GM10248 (cell line): ENCODE measurements at regions not wholly inside any gene's neighbourhood (a gene's known extent, or its start where the extent isn't known, plus 50 kb on each side); places are given as distances from the start of the nearest gene placed in this dataset.
"Not testable (repeated sequence)": the region's sequence is repeated elsewhere in the genome, so short reads cannot be mapped to it uniquely, and the experiment has no call there.

ENCODE experiments used
- CTCF ChIA-PET: fragments of 300-600 bp; sonication (Branson Sonifier 250); formaldehyde crosslinking; extraction: SDS; loops from one replicate; lab custom pipeline; 2021; ENCODE audit warnings: antibody characterized with exemption; lab: Yijun Ruan, JAX
- POLR2A ChIA-PET: fragments of 350-650 bp; sonication (Branson Sonifier 250); formaldehyde crosslinking; extraction: SDS; loops from one replicate; lab custom pipeline; 2020; ENCODE audit warnings: antibody characterized with exemption; lab: Yijun Ruan, JAX
- DNase-seq: peaks from one replicate; pipeline ENCODE4 v3.0.0; 2012; ENCODE audit errors: extremely low spot score
- CTCF ChIP-seq: IDR thresholded peaks from 2 replicates; pipeline ENCODE4 v1.5.1; 2012; ENCODE audit warnings: mild to moderate bottlenecking, low read depth; ENCODE audit errors: extremely low read depth, missing control alignments, control extremely low read depth

DNA sequence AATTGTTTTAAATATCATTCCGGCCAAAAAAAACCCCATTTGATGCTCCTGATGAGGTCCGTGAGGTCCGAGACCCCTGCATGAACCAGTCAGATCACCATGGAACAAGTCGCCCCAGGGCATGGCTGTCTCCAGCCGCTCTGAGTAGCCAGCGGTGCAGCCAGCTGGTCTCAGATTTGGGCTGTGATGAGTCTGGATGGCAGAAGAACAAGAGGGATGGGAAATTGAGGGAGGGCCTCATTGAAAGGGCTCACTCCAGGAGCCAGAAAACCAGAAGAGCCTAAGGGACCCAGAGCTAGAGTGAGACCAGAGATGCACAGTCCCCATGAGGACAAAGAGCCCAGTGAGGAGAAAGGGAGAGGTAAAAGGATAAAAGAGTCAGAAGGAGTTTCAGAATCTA lies 174.0 kb downstream of the TOMM20 start:
- no peak for TF ChIP-seq CTCF
- ChIA-PET CTCF (interaction anchor here (1.0 to 2.6 kb wide), 7 partner anchors 9 to 343 kb away, joined by 3 to 11 read pairs (median 4); no protein-coding TSS in a partner anchor), POLR2A (interaction anchor here (0.7 to 2.1 kb wide), 2 partner anchors 21 to 344 kb away, joined by 3 to 6 read pairs; no protein-coding TSS in a partner anchor)
- no peak for DNase-seq

DNA sequence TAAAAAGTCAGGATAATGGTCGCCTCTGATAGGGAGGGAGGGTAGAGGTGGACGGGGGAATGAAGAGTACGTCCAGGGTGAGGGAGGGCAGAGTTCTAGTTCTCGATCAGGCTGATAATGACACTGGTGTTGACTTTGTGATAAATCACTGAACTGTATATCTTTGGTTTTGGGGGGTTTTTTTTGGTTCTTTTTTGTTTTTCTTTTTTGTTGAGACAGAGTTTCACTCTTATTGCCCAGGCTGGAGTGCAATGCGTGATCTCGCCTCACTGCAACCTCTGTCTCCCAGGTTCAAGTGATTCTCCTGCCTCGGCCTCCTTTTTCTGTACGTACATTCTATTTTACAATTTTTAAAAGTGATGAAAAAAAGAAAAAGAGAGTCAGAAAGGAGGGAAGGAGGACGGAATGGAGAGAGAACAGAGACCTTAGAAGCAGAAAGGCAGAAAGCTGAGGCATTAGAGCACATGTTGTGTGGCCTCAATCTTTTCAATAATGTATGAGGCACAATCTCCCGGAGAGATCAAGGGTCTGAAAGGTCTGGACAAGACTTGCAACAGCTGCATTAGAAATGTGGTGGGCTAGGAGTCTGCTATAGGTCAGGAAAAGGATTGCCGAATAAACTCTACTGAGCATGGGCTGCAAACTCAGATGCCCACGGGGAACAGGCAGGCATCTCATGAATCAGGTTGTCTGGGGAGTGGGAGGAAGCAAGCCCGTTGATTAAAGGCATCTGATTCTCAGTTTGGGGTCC lies 174.8 kb downstream of the TOMM20 start:
- no peak for TF ChIP-seq CTCF
- ChIA-PET POLR2A (interaction anchor here (2.1 kb wide), 1 partner anchor 21 kb away, joined by 6 read pairs; no protein-coding TSS in a partner anchor), CTCF (interaction anchor here (1.0 to 2.6 kb wide), 4 partner anchors 9 to 129 kb away, joined by 3 to 11 read pairs (median 8); no protein-coding TSS in a partner anchor)
- DNase-seq, result no peak

- no peak for DNase-seq
- CTCF ChIA-PET, result interaction anchor here (1.1 to 1.6 kb wide), 5 partner anchors 9 to 24 kb away, joined by 3 to 4 read pairs (median 4); no protein-coding TSS in a partner anchor
- TF ChIP-seq CTCF, result no peak
- POLR2A ChIA-PET, result no interaction called here
These were observed 178.0 kb downstream of the TOMM20 start for GRCh38 chr1:234950598-234950997.

DNA sequence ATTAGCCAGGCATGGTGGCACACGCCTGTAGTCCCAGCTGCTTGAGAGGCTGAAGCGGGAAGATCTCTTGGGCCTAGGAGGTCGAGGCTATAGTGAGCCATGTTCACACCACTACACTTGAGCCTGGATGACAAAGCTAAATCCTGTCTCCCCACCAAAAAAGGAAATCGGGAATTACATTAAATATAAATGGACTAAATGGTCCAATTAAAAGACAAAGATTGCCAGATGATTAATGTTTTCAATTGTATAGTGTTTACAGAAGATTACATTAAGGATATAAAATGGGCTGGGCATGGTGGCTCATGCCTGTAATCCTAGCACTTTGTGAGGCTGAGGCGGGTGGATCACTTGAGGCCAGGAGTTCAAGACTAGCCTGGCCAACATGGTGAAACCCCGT lies 179.1 kb downstream of the TOMM20 start:
- CTCF ChIA-PET, result interaction anchor here (1.0 to 1.6 kb wide), 4 partner anchors 16 to 25 kb away, joined by 3 to 4 read pairs (median 3); no protein-coding TSS in a partner anchor
- POLR2A ChIA-PET, result interaction anchor here (0.9 kb wide), 1 partner anchor 9 kb away, joined by 3 read pairs; no protein-coding TSS in a partner anchor
- not testable (repeated sequence) for DNase-seq

DNA sequence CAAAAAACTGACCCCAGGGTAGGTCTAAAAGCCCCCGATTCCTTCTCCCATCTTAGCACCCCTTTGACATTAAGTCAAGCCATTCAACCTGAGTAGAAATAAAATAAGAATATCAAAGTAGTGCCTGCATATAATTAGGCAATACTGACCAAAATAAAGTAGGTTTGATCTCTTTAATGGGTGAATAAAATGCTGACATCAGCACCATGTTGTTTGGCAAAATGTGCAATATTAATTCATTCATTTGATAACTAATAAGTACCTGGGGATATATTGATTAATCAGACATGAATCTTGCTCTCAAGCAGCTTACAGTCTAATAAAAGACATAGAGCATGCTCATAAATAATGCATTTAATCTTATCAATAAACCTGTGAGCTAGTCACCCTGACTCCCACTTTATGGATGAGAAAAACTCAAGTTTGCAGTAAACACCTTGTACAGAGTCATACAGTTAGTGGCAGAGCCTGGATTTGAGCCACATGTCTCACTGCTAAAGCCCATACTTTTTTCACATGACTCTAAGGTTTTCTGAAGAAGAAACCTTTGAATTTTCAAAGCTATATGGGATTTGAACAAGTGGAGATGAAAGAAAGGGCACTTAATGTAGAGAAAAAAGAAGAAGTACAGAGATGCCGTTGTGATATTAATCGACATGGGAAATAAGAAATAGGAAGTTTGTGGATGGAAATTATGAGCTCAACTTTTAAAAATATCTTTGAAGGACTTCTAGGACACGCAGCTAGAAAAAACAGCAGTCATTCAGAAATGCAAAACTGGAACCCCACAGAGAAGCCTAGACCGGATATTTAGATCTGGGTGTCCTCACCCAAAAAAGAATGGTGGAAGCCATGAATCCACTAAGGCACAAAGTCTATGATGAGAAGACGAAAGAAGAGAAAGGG lies 183.9 kb downstream of the TOMM20 start:
- peak; percentile 47 for DNase-seq
- CTCF ChIA-PET, result interaction anchor here (0.9 to 2.3 kb wide), 8 partner anchors 10 to 148 kb away, joined by 3 to 11 read pairs (median 4); no protein-coding TSS in a partner anchor
- POLR2A ChIA-PET, result interaction anchor here (0.6 to 1.5 kb wide), 8 partner anchors 11 to 67 kb away, joined by 3 to 9 read pairs (median 4); no protein-coding TSS in a partner anchor
- no peak for TF ChIP-seq CTCF

DNA sequence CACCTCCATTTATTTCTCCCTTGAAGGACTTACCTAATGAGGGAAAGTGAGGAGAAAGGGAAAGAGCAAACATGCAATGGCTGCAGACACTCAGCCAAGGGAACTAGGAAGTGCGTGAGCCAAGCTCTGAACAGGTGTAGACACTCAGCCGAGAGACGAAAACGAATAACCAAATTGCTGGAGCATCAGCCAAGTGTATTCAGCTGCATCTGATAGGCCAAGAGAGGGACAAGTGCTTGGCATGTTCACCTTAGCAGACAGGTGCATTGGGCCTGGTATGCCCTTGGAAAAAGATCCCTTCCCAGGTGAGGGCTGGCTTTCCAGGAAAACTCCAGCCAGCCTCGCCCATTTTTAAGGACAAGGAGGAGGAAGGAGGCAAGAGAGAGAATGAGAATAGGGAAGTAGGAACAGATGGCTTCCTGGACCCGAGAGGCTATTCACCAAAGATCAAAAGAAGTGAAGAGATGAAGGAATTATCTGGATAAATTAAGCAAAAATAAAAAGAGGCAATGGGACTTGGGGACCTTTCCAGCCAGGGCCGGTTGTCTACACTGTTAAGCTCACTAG lies 184.7 kb downstream of the TOMM20 start:
- POLR2A ChIA-PET, result interaction anchor here (1.2 to 1.5 kb wide), 2 partner anchors 11 to 29 kb away, joined by 3 read pairs; no protein-coding TSS in a partner anchor
- no peak for TF ChIP-seq CTCF
- CTCF ChIA-PET, result interaction anchor here (1.2 to 2.3 kb wide), 7 partner anchors 9 to 29 kb away, joined by 3 to 11 read pairs (median 4); no protein-coding TSS in a partner anchor
- DNase-seq, result no peak
